CD4-positive, alpha-beta T cell (primary cell): ENCODE measurements at regions not wholly inside any gene's neighbourhood (a gene's known extent, or its start where the extent isn't known, plus 50 kb on each side); places are given as distances from the start of the nearest gene placed in this dataset.

ENCODE experiments used
- ATAC-seq: fragments of 200-7000 bp; cut with Tn5 transposase; one replicate; pipeline ENCODE4 v1.10.0; 2022; ENCODE audit warnings: mild to moderate bottlenecking; ENCODE audit not compliant: poor library complexity
- CTCF ChIA-PET: fragments of 350-600 bp; sonication (Branson Sonifier 250); formaldehyde crosslinking; loops from one replicate; lab custom pipeline; 2021; ENCODE audit warnings: antibody characterized with exemption, inconsistent platforms; lab: Charles Lee
- POLR2A ChIA-PET: fragments of 350-600 bp; sonication (Branson Sonifier 250); formaldehyde crosslinking; loops from one replicate; lab custom pipeline; 2021; ENCODE audit warnings: antibody characterized with exemption, inconsistent platforms; lab: Charles Lee
- DNase-seq, 14 experiments: peaks; one replicate each; pipeline ENCODE4 v3.0.0-alpha.2; 2013 to 2020; ENCODE audit warnings: mixed read lengths in 2 of 14
- H3K27ac ChIP-seq, 2 donors: one replicate each; pipeline versions ENCODE4 v1.5.1 to v1.7.0; 2013; ENCODE audit warnings: low read length in 2 of 2, low read depth in 1 of 2, mild to moderate bottlenecking in 1 of 2
- H3K27me3 ChIP-seq, 2 experiments: 1 replicate in 1 of 2; 2 replicates in 1 of 2; pipeline versions ENCODE4 v1.6.1 to v1.7.0; 2013; ENCODE audit warnings: low read length in 2 of 2, control low read depth in 1 of 2, mild to moderate bottlenecking in 1 of 2, moderate library complexity in 1 of 2; ENCODE audit not compliant: insufficient read depth in 2 of 2, control insufficient read depth in 1 of 2
- H3K36me3 ChIP-seq: one replicate; pipeline ENCODE4 v1.6.1; 2013; ENCODE audit warnings: low read length, control low read depth; ENCODE audit not compliant: insufficient read depth
- H3K4me1 ChIP-seq: one replicate; pipeline ENCODE4 v1.6.1; 2013; ENCODE audit warnings: low read length, control low read depth; ENCODE audit not compliant: insufficient read depth
- H3K4me3 ChIP-seq: one replicate; pipeline ENCODE4 v1.5.1; 2013; ENCODE audit warnings: mild to moderate bottlenecking, low read length, moderate library complexity
- H3K9me3 ChIP-seq, 2 experiments: 1 replicate in 1 of 2; 2 replicates in 1 of 2; pipeline versions ENCODE4 v1.6.1 to v1.7.0; 2013; ENCODE audit warnings: low read length in 2 of 2, mild to moderate bottlenecking in 2 of 2, control low read depth in 1 of 2, moderate library complexity in 1 of 2; ENCODE audit not compliant: control insufficient read depth in 1 of 2, insufficient read depth in 1 of 2
- H3K27ac Mint-ChIP-seq: one replicate; pipeline ENCODE4 v1.8.0; 2020; ENCODE audit warnings: mixed read lengths
- H3K27me3 Mint-ChIP-seq: one replicate; pipeline ENCODE4 v1.8.0; 2021; ENCODE audit warnings: mixed read lengths
- H3K36me3 Mint-ChIP-seq: one replicate; pipeline ENCODE4 v1.8.0; 2021; ENCODE audit warnings: low read depth, mixed read lengths
- H3K4me1 Mint-ChIP-seq: one replicate; pipeline ENCODE4 v1.8.0; 2021; ENCODE audit warnings: low read depth, mixed read lengths
- H3K4me3 Mint-ChIP-seq: one replicate; pipeline ENCODE4 v1.8.0; 2020; ENCODE audit warnings: mild to moderate bottlenecking, mixed read lengths
- H3K9me3 Mint-ChIP-seq: one replicate; pipeline ENCODE4 v1.8.0; 2020; ENCODE audit warnings: mixed read lengths
- intact Hi-C, 2 experiments: fragments of 100-400 bp; cut with DNase I in 1 of 2; cut with micrococcal nuclease in 1 of 2; formaldehyde crosslinking; loops; one replicate each; pipeline versions ENCODE4 v1.15.1 to v1.9.0; 2023 to 2025; cut with DNase I, micrococcal nuclease
- TF ChIP-seq, protein P1 (sequence below): fragments of 200-600 bp; IDR thresholded peaks from one replicate; pipeline ENCODE4 v1.8.0; 2022; ENCODE audit warnings: antibody characterized with exemption, mild to moderate bottlenecking

DNA sequence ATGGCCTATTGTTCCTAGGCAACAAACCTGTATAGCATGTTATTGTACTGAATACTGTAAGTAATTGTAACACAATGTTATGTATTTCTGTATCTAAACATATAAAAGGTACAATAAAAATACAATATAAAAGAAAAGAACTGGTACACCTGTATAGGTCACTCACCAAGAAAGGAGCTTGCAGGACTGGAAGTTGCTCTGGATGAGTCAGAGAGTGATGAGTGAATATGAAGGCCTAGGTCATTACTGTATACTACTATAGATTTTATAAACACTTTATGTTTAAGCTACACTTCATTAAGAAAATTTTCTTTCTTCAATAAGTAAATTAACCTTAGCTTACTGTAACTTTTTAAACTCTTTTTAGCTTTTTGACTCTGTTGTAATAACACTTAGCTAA is 559.9 kb downstream of the PLPP3 start:
- H3K4me1 ChIP-seq = no peaks in the 10 kb centered on the region
- ATAC-seq (no peak), DNase-seq (no peak)
- Mint-ChIP-seq H3K9me3 (peaks cover 7% of the 10 kb centered on the region), H3K36me3 (no peaks in the 10 kb centered on the region), H3K4me1 (no peaks in the 10 kb centered on the region), H3K4me3 (no peak overlapping the region), H3K27me3 (no peaks in the 10 kb centered on the region), H3K27ac (no peak overlapping the region)
- TF ChIP-seq, protein P1, sequence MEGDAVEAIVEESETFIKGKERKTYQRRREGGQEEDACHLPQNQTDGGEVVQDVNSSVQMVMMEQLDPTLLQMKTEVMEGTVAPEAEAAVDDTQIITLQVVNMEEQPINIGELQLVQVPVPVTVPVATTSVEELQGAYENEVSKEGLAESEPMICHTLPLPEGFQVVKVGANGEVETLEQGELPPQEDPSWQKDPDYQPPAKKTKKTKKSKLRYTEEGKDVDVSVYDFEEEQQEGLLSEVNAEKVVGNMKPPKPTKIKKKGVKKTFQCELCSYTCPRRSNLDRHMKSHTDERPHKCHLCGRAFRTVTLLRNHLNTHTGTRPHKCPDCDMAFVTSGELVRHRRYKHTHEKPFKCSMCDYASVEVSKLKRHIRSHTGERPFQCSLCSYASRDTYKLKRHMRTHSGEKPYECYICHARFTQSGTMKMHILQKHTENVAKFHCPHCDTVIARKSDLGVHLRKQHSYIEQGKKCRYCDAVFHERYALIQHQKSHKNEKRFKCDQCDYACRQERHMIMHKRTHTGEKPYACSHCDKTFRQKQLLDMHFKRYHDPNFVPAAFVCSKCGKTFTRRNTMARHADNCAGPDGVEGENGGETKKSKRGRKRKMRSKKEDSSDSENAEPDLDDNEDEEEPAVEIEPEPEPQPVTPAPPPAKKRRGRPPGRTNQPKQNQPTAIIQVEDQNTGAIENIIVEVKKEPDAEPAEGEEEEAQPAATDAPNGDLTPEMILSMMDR = no peak
- H3K4me3 ChIP-seq = no peak overlapping the region
- CTCF ChIA-PET = no interaction called here
- H3K36me3 ChIP-seq = no peaks in the 10 kb centered on the region
- POLR2A ChIA-PET = no interaction called here
- no peak overlapping the region for H3K27ac ChIP-seq
- H3K27me3 ChIP-seq = no peaks in the 10 kb centered on the region
- H3K9me3 ChIP-seq = peaks cover 0 to 4% of the 10 kb centered on the region in 2 experiments
- intact Hi-C loops = no loop called here

DNA sequence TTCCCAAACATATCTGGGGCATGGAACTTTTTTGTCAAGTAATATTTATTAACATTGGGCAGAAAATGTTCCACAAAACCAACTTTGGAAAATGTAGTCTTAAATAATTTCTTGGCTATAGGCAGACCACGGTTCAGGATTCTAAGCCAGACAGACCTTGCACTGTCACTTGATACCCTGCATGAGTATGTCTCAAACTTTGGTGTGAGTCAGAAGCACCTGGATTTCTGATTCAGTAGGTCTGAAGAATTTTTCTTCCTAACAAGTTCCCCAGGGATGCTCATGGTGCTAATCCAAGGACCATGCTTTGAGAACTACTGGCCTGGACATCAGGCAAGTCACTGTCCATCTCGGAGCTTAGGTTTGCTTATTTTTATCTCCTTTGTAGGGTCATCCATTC is 562.0 kb downstream of the PLPP3 start:
- no peaks in the 10 kb centered on the region for H3K4me1 Mint-ChIP-seq
- no peak overlapping the region for H3K27ac Mint-ChIP-seq
- ChIA-PET POLR2A (no interaction called here), CTCF (no interaction called here)
- Histone ChIP-seq H3K27me3 (no peaks in the 10 kb centered on the region), H3K36me3 (no peaks in the 10 kb centered on the region), H3K4me1 (no peaks in the 10 kb centered on the region), H3K4me3 (no peak overlapping the region), H3K27ac (no peak overlapping the region), H3K9me3 (peaks cover 0 to 4% of the 10 kb centered on the region in 2 experiments)
- H3K9me3 Mint-ChIP-seq = peaks cover 7% of the 10 kb centered on the region
- TF ChIP-seq, protein P1 = no peak
- intact Hi-C loops = no loop called here
- H3K4me3 Mint-ChIP-seq = no peak overlapping the region
- no peaks in the 10 kb centered on the region for H3K36me3 Mint-ChIP-seq
- H3K27me3 Mint-ChIP-seq = no peaks in the 10 kb centered on the region
- ATAC-seq (no peak), DNase-seq (no peak)

- CTCF ChIA-PET = no interaction called here
- no peaks in the 10 kb centered on the region for H3K27me3 ChIP-seq
- ATAC-seq (no peak), DNase-seq (no peak)
- H3K4me3 ChIP-seq = no peak overlapping the region
- Mint-ChIP-seq H3K4me1 (no peaks in the 10 kb centered on the region), H3K9me3 (no peaks in the 10 kb centered on the region), H3K27me3 (no peaks in the 10 kb centered on the region), H3K36me3 (no peaks in the 10 kb centered on the region), H3K27ac (no peak overlapping the region), H3K4me3 (no peak overlapping the region)
- intact Hi-C loops = no loop called here
- H3K36me3 ChIP-seq = no peaks in the 10 kb centered on the region
- H3K9me3 ChIP-seq = no peaks in the 10 kb centered on the region
- no peaks in the 10 kb centered on the region for H3K4me1 ChIP-seq
- TF ChIP-seq, protein P1 = no peak
- H3K27ac ChIP-seq = no peak overlapping the region
- POLR2A ChIA-PET = no interaction called here
These were observed 575.5 kb downstream of the PLPP3 start for GRCh38 chr1:56003846-56004245.
